Activated CD8-positive, alpha-beta memory T cell treated with anti-CD3 and anti-CD28 coated beads, Interleukin-2, amount 10 ng/mL, durations not matched to agents 7 days and 5 days (primary cell): ENCODE measurements at regions not wholly inside any gene's neighbourhood (a gene's known extent, or its start where the extent isn't known, plus 50 kb on each side); places are given as distances from the start of the nearest gene placed in this dataset.

ENCODE experiments used
- ATAC-seq: fragments of 150-1000 bp; cut with Tn5 transposase; one replicate; pipeline ENCODE4 v1.10.0; 2021; ENCODE audit warnings: moderate library complexity
- CTCF ChIA-PET: fragments of 350-600 bp; sonication (Branson Sonifier 250); formaldehyde crosslinking; loops from one replicate; lab custom pipeline; 2021; ENCODE audit warnings: antibody characterized with exemption; lab: Charles Lee
- DNase-seq: peaks from one replicate; pipeline ENCODE4 v3.0.0-alpha.2; 2020
- H3K27ac Mint-ChIP-seq: one replicate; pipeline ENCODE4 v1.8.0; 2021; ENCODE audit warnings: mild to moderate bottlenecking, mixed read lengths
- H3K27me3 Mint-ChIP-seq: one replicate; pipeline ENCODE4 v1.8.0; 2021; ENCODE audit warnings: mixed read lengths
- H3K36me3 Mint-ChIP-seq: one replicate; pipeline ENCODE4 v1.8.0; 2021; ENCODE audit warnings: mild to moderate bottlenecking, mixed read lengths
- H3K4me1 Mint-ChIP-seq: one replicate; pipeline ENCODE4 v1.8.0; 2021; ENCODE audit warnings: mixed read lengths
- H3K4me3 Mint-ChIP-seq: one replicate; pipeline ENCODE4 v1.8.0; 2021; ENCODE audit warnings: mild to moderate bottlenecking, moderate library complexity, mixed read lengths
- H3K9me3 Mint-ChIP-seq: one replicate; pipeline ENCODE4 v1.8.0; 2022; ENCODE audit warnings: low read depth, mixed read lengths

DNA sequence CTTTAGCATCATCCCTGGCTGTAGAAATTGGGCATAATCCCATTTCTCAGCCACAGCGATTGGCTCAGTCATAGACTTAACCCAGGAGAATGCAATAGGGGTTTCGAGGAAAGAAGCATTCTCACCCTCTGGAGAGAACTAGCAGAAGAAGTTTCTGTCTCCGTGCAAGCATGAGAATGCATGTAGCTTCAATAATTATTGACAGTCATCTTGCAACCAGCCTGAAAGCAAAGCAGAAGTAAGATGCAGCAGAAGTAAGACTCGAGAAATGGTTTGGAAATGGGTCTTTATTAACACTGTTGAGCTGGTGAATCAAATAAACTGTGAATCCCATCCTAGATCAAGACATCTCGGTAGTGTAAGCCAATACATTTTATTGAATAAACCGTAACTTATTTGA lies 828.8 kb upstream of the GJE1 start:
- H3K4me3 Mint-ChIP-seq, result no peak overlapping the region
- no peak for ATAC-seq
- no peaks in the 10 kb centered on the region for H3K36me3 Mint-ChIP-seq

DNA sequence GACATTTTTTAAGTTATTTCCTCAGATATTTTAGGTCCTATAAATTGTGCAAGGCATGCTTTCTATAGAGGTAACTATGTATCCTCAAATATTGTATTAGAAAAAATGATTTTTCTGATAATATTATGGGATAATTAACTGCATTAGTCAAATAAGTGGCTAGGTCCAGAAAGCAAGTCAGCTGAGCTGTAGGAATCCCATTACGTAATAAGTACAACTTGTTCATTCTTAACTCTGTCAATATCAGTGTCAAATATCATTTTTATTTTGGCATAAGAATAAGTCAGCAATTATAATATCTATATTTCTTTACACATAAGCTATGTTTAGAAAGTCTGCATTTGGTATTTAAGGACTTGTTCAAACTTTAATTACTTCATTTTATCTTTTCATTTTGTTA lies 830.9 kb upstream of the GJE1 start:
- Mint-ChIP-seq H3K4me1 (no peaks in the 10 kb centered on the region), H3K4me3 (no peak overlapping the region), H3K36me3 (no peaks in the 10 kb centered on the region), H3K9me3 (no peaks in the 10 kb centered on the region), H3K27me3 (no peaks in the 10 kb centered on the region), H3K27ac (no peak overlapping the region)
- no peak for DNase-seq
- CTCF ChIA-PET, result no interaction called here
- ATAC-seq, result no peak

More for the DNA sequence above, 828.8 kb upstream of the GJE1 start:
- DNase-seq, result no peak
- H3K27me3 Mint-ChIP-seq, result no peaks in the 10 kb centered on the region
- H3K4me1 Mint-ChIP-seq, result peaks cover 2% of the 10 kb centered on the region
- H3K9me3 Mint-ChIP-seq, result peaks cover 3% of the 10 kb centered on the region
- CTCF ChIA-PET, result no interaction called here
- no peak overlapping the region for H3K27ac Mint-ChIP-seq

DNA sequence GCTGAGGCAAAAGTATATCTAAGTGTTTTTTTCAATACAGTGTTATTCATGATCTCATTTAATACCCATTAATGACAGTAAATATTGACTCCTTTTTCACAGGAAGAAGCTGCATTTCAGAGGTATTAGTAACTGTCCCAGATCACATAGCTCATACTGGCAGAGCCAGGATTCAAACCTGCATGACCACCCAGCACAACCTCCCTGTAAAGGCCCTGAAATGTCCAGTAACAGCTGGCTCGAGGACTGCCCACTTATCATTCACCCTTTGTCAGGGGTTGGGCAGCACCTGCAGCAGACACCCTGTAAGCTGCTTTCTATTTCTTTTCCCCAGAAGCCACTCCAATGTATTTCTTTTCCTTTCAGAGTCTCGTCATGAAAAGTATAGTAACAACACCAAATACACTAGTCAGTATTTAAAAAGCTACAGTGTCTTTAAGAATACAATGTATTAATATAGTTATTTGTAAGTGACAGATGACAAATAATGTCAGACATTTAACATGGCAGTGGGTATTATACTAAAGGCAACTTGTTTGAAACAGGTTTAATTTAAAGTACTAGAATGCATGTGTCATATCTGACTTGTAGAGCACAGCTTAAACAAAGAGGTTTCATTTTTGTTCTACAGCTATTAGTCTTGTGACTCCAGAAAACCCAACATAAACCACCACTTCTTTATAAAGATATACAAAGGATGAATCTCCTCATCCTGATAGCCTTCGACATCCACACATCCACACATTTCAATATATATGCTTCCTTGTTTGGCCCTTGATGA lies 841.6 kb upstream of the GJE1 start:
- peaks cover 2% of the 10 kb centered on the region for H3K9me3 Mint-ChIP-seq
- no peaks in the 10 kb centered on the region for H3K36me3 Mint-ChIP-seq
- H3K27me3 Mint-ChIP-seq, result no peaks in the 10 kb centered on the region
- DNase-seq (no peak), ATAC-seq (no peak)
- CTCF ChIA-PET, result no interaction called here
- no peaks in the 10 kb centered on the region for H3K4me1 Mint-ChIP-seq
- H3K4me3 Mint-ChIP-seq, result no peak overlapping the region
- H3K27ac Mint-ChIP-seq, result no peak overlapping the region

DNA sequence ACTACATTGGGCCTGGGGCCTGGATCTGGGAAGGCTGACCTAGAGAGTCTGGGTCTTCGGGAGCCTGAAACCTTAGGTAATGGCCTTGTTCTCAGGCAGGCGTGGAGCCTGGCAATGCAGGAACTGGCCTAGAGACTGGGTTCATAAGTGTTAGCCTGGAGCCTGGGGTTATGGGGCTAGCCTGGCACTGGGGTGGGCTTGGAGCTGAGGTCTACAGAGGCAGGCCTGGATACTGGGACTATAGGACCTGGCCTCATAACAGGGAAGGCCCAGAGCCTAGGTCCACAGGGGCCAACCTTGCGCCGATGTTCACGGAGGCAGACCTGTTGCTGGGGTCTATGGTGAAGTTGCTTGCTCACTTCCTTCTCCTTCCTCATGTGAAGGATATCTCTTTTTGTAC lies 843.8 kb upstream of the GJE1 start:
- Mint-ChIP-seq H3K4me1 (no peaks in the 10 kb centered on the region), H3K4me3 (no peak overlapping the region), H3K27me3 (no peaks in the 10 kb centered on the region), H3K27ac (no peak overlapping the region), H3K9me3 (peaks cover 2% of the 10 kb centered on the region), H3K36me3 (no peaks in the 10 kb centered on the region)
- no peak for ATAC-seq
- DNase-seq, result no peak
- CTCF ChIA-PET, result interaction anchor here (0.7 kb wide), 1 partner anchor 275 kb away, joined by 3 read pairs; no protein-coding TSS in a partner anchor

DNA sequence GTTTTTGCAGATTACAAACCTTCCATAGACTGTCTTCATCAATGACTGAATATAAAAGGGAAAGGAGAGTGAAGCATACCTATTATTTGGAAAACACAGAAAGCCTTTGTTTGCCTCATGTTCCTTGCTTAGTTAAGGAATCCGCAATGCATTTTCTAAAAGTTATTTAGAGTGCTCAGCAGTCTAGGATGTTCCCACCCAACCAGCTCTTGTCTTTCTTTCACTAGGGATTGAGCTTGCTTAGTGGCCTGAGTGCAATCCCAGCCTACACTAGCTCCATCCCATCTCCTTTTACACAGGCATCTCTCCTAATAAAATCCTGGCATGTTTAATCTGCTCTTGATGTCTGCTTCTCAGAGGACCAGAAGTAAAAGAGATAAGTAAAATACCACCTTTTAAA lies 850.5 kb upstream of the GJE1 start:
- no peak for ATAC-seq
- CTCF ChIA-PET, result no interaction called here
- no peak overlapping the region for H3K4me3 Mint-ChIP-seq
- H3K27ac Mint-ChIP-seq, result no peak overlapping the region
- no peaks in the 10 kb centered on the region for H3K27me3 Mint-ChIP-seq
- no peaks in the 10 kb centered on the region for H3K4me1 Mint-ChIP-seq
- H3K9me3 Mint-ChIP-seq, result no peaks in the 10 kb centered on the region
- no peak for DNase-seq
- no peaks in the 10 kb centered on the region for H3K36me3 Mint-ChIP-seq

DNA sequence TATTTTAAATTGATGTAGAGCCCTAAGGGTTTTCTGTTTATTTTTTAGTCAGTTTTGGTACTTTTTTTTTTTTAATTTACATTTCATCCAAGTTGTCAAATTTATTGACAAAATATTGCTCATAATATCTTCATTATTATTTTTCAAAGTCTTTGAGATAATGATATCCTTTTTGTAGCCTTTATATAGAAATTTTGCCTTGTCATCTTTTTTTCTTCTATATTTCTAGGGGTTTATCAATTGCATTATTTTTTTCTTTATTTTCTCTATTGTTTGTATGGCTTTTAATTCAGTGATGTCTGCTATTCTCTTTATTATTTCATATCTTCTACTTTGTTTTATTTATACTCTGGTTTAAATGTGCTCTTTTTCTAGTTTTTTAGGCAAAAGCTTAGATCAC lies 863.0 kb upstream of the GJE1 start:
- no peaks in the 10 kb centered on the region for H3K36me3 Mint-ChIP-seq
- ATAC-seq, result no peak
- no peak for DNase-seq
- H3K27ac Mint-ChIP-seq, result no peak overlapping the region
- CTCF ChIA-PET, result no interaction called here
- no peak overlapping the region for H3K4me3 Mint-ChIP-seq
- H3K4me1 Mint-ChIP-seq, result peaks cover 2% of the 10 kb centered on the region
- no peaks in the 10 kb centered on the region for H3K27me3 Mint-ChIP-seq
- no peaks in the 10 kb centered on the region for H3K9me3 Mint-ChIP-seq

DNA sequence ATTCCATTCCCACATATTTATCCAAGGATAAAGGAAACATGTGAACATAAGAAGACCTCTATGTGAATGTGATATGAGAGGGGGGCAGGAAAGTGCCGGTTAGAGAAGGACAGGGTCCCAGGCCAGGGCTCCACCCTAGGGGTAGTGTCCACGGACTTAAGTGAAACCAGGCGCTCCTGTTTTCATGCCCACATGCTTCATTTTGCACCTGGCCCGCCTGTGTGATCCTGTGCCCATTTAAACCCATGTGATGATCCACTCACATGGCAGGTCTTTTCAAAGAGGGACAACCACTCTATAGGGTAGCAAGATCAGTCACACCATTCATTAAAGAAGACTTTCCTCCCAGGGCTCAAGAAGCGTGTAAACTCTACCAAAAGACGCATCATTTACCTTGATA lies 865.3 kb upstream of the GJE1 start:
- DNase-seq (no peak), ATAC-seq (no peak)
- Mint-ChIP-seq H3K4me3 (no peak overlapping the region), H3K9me3 (no peaks in the 10 kb centered on the region), H3K27me3 (no peaks in the 10 kb centered on the region), H3K27ac (no peak overlapping the region), H3K4me1 (peaks cover 2% of the 10 kb centered on the region), H3K36me3 (no peaks in the 10 kb centered on the region)
- CTCF ChIA-PET, result no interaction called here

DNA sequence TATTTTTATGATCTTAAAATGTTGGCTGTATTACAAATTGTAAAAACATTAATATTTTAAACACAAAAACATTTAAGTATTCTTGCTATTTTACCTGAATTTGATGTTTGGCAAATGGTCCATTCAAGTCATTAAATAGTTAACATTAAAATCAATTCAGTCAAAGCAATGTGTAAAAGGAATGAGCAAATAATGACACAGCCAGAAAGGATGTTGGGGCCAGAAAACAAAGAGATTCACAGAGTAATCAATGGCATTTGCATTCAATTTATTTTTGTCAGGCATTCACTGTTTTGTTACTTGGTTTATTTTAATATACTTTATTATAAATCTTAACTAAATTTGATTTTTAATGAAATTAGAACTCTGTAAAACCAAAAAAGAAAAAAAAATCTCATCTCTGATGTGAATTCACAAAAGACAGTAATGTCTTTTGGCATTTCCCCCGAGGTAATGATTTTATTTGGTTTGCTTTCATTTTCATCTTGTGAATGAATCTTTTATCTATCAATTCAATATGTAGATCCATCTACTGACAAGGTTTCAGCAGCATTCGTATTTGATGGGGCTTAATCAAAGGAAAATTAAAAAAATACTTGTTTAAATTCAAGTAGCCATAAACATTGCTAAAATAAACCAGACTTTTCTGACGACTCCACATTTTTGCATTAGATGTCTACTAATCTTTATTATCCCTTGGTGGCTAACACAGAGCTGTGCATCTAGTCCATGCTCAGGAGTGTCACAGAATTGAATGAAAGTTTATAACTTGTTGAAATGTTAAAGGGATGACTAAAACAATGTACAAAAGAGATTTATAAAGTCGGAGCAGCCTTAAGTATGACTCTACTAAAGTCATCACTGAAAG lies 866.7 kb upstream of the GJE1 start:
- Mint-ChIP-seq H3K9me3 (no peaks in the 10 kb centered on the region), H3K36me3 (no peaks in the 10 kb centered on the region), H3K4me3 (no peak overlapping the region), H3K4me1 (peaks cover 2% of the 10 kb centered on the region), H3K27me3 (no peaks in the 10 kb centered on the region), H3K27ac (no peak overlapping the region)
- ATAC-seq (no peak), DNase-seq (no peak)
- CTCF ChIA-PET, result no interaction called here

DNA sequence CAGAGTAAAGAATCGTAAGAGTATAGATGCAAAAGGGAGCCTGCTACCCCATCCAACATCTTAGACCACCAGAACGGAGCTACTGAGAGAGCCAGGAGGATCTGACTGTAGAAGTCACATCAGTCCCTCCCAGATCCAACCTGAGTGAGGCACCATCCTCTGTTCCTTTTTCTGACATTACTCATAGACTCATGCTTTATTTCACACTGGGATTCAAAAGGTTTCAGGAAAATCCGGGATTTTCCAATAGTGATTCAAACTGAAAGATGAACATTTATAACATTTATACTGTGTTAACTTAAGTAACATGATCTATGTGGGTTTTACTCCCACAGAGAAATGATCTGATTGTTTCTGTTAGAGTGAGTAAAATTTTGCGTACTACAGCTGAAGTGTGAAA lies 868.6 kb upstream of the GJE1 start:
- Mint-ChIP-seq H3K27ac (no peak overlapping the region), H3K9me3 (no peaks in the 10 kb centered on the region), H3K27me3 (no peaks in the 10 kb centered on the region), H3K4me3 (no peak overlapping the region), H3K4me1 (peaks cover 2% of the 10 kb centered on the region), H3K36me3 (no peaks in the 10 kb centered on the region)
- CTCF ChIA-PET, result no interaction called here
- ATAC-seq, result no peak
- no peak for DNase-seq

DNA sequence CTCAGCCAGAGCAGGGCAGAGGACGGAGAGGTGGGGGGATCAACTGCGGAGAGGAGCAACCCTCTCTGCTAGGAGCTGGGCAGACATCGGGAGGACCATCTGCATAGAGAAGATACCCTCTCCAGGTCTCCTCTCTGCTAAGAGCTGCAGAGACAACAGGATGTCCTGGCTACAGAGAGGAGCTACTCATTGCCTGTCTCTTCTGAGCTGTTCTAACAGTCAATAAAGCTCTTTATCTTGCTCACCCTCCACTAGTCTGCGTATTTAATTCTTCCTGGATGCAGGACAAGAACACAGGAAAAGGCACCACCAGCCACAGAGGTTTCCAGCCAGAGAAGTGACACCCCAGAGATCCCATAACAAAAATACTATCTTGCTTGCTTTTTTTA lies 871.1 kb upstream of the GJE1 start:
- H3K4me3 Mint-ChIP-seq, result no peak overlapping the region
- no peaks in the 10 kb centered on the region for H3K36me3 Mint-ChIP-seq
- H3K27me3 Mint-ChIP-seq, result no peaks in the 10 kb centered on the region
- CTCF ChIA-PET, result no interaction called here
- peaks cover 2% of the 10 kb centered on the region for H3K4me1 Mint-ChIP-seq
- H3K27ac Mint-ChIP-seq, result no peak overlapping the region
- no peaks in the 10 kb centered on the region for H3K9me3 Mint-ChIP-seq
- ATAC-seq (no peak), DNase-seq (no peak)

DNA sequence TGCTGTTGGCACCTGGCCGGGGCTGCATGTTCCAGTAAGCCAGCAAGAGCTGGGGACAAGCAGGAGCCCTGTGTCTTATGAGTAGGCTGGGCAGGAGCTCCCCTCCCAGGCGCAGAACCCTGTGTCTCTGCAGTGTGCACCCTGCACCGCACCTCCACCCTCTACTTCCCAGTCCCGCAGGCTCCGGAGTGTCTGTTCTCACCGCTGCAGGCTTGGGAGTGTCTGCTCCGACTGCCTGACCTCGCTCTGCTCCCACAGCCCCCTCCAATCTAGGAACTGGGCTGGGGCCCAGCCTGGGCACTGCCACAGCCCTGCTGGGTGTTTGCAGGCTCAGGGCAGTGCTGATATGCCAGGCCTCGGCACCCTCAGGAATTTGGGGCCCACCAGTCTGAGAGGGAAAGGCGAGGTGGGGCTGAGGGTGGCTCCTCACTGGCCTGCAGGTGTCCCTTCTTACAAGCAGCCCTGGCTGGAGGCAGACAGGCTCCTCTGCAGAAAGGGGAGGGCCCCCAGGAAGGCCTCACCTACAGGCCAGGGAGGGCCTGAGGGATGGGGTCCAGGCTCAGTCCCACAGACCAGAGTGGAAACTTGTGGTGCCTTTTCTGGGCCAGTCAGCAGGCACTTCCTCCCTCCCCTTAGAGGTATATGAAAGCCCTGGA lies 871.6 kb upstream of the GJE1 start:
- DNase-seq, result no peak
- Mint-ChIP-seq H3K9me3 (no peaks in the 10 kb centered on the region), H3K27me3 (no peaks in the 10 kb centered on the region), H3K36me3 (no peaks in the 10 kb centered on the region), H3K4me1 (no peaks in the 10 kb centered on the region), H3K27ac (no peak overlapping the region), H3K4me3 (no peak overlapping the region)
- ATAC-seq, result no peak
- CTCF ChIA-PET, result no interaction called here

DNA sequence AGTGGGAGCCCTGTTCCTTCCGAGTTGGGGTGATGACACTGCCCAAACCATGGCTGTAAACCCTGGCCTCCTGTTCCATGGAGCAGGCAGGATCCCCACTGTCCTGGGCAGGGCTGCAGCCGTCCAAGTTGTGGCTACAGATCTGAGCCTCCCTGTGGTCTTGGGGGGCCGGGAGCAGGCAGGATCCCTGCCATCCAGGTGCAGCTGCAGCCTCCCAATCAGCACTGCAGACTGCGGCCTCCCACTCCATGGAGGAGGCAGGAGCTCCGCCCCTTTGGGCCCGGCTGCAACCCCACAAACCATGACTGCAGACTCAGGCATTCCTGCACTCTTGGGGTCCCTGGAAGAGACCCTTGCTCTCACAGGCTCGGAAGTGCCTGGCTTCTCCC lies 872.1 kb upstream of the GJE1 start:
- Mint-ChIP-seq H3K9me3 (no peaks in the 10 kb centered on the region), H3K27me3 (no peaks in the 10 kb centered on the region), H3K4me3 (no peak overlapping the region), H3K36me3 (no peaks in the 10 kb centered on the region), H3K4me1 (no peaks in the 10 kb centered on the region), H3K27ac (no peak overlapping the region)
- CTCF ChIA-PET, result no interaction called here
- DNase-seq (no peak), ATAC-seq (no peak)

DNA sequence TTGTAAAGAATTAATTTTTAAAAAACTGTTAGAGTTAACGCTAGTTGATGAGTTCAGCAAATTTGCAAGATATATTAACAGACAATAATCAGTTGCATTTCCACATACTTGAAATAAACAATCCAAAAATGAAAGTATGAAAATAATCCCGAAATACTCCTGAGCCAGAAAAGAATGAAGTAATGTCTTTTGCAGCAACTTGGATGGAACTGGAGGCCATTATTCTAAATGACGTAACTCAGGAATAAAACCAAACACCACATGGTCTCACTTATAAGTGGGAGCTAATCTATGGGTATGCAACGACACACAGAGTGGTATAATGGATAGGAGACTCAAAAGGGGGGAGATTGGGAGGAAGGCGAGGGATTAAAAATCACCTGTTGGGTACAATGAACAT lies 872.9 kb upstream of the GJE1 start:
- H3K9me3 Mint-ChIP-seq, result no peaks in the 10 kb centered on the region
- H3K27ac Mint-ChIP-seq, result no peak overlapping the region
- CTCF ChIA-PET, result no interaction called here
- no peaks in the 10 kb centered on the region for H3K36me3 Mint-ChIP-seq
- DNase-seq (no peak), ATAC-seq (no peak)
- H3K4me1 Mint-ChIP-seq, result no peaks in the 10 kb centered on the region
- no peaks in the 10 kb centered on the region for H3K27me3 Mint-ChIP-seq
- H3K4me3 Mint-ChIP-seq, result no peak overlapping the region

DNA sequence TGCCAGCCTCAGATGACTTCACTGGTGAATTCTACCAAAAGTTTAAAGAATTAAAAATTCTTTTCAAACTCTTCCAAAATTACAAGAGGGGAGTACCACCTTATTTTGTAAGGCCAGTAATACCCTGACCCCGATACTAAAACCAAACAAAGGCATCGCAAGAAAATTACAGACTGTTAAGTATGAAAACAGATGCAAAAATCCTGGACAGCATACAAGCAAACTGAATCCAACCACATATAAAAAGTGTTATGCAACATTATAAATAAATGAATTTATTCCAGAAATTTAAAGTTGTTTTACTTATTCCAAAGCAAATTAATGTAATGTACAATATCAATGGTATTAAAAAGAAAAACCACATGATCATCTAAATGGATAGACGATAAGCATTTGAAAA lies 873.6 kb upstream of the GJE1 start:
- Mint-ChIP-seq H3K4me1 (no peaks in the 10 kb centered on the region), H3K36me3 (no peaks in the 10 kb centered on the region), H3K4me3 (no peak overlapping the region), H3K9me3 (no peaks in the 10 kb centered on the region), H3K27ac (no peak overlapping the region), H3K27me3 (no peaks in the 10 kb centered on the region)
- CTCF ChIA-PET, result no interaction called here
- no peak for ATAC-seq
- no peak for DNase-seq
